Psoas muscle (tissue), 7 donors: ENCODE measurements at regions not wholly inside any gene's neighbourhood (a gene's known extent, or its start where the extent isn't known, plus 50 kb on each side); places are given as distances from the start of the nearest gene placed in this dataset.

ENCODE experiments used
- ATAC-seq, 4 donors: fragments of 200-7000 bp; cut with Tn5 transposase; one replicate each; pipeline ENCODE4 v1.9.1; 2020; ENCODE audit warnings: moderate library complexity in 3 of 4, mild to moderate bottlenecking in 2 of 4
- DNase-seq, 2 donors: peaks; one replicate each; pipeline ENCODE4 v3.0.0-alpha.2; 2020
- H3K27ac ChIP-seq: fragments of 200-600 bp; one replicate; pipeline ENCODE4 v1.8.0; 2022
- H3K27me3 ChIP-seq, 3 donors: fragments of 200-600 bp in 1 of 3; one replicate each; pipeline versions ENCODE4 v1.6.1 to v1.8.0; 2013 to 2022; ENCODE audit warnings: low read length in 2 of 3, mild to moderate bottlenecking in 2 of 3, moderate library complexity in 1 of 3; ENCODE audit not compliant: insufficient read depth in 3 of 3
- H3K36me3 ChIP-seq, 2 donors: fragments of 200-600 bp in 1 of 2; one replicate each; pipeline versions ENCODE4 v1.6.1 to v1.8.0; 2013 to 2022; ENCODE audit warnings: low read depth in 1 of 2, mild to moderate bottlenecking in 1 of 2, moderate library complexity in 1 of 2; ENCODE audit not compliant: insufficient read depth in 1 of 2
- H3K4me1 ChIP-seq: fragments of 200-600 bp; one replicate; pipeline ENCODE4 v1.8.0; 2022
- H3K4me3 ChIP-seq: fragments of 200-600 bp; one replicate; pipeline ENCODE4 v1.8.0; 2022; ENCODE audit warnings: mild to moderate bottlenecking
- H3K9me3 ChIP-seq: fragments of 200-600 bp; one replicate; pipeline ENCODE4 v1.8.0; 2022
- CTCF ChIP-seq: fragments of 200-600 bp; IDR thresholded peaks from one replicate; pipeline ENCODE4 v1.8.0; 2022; ENCODE audit warnings: antibody characterized with exemption
- WGBS, 3 donors: extraction: QIAGEN DNeasy Blood & Tissue Kit; methylation state at CpG; one replicate each; pipeline versions ENCODE4 v1.1.6 to v1.1.7; 2013; 5-methylcytosine and 5-hydroxymethylcytosine counted together
- intact Hi-C, 2 donors: fragments of 100-400 bp; cut with DNase I; formaldehyde crosslinking; loops; one replicate each; pipeline versions ENCODE4 v1.11.0 to v1.14.2; 2022
- donor health status: healthy with polysubstance abuse.
- donor health status: DM: no; HTN: no; CAD: no; lungs with moderate emphysema.
- donor health status: Bipolar disorder and iron deficiency.
- donor health status: healthy.
- donor health status: DM: yes; HTN: yes; CAD: no.
- donor health status: DM: no; HTN: no; CAD: no.
- donor health status: DM: yes; HTN: yes; CAD: no.

GRCh38 chrX:22404297-22404696, 131.6 kb downstream of the CBLL2 start:
- 91 to 100% (median 98%) methylated on average over 3 of the region's 3 CpGs for WGBS, 3 donors

GRCh38 chrX:22406201-22406737, 133.6 kb downstream of the CBLL2 start:
- 37 to 48% (median 44%) methylated on average over 5 of the region's 5 CpGs for WGBS, 3 donors
- TF ChIP-seq CTCF, result no peak
- Histone ChIP-seq H3K36me3 (no peaks in the 10 kb centered on the region), H3K4me3 (no peak overlapping the region), H3K27ac (no peak overlapping the region), H3K4me1 (no peaks in the 10 kb centered on the region), H3K9me3 (no peaks in the 10 kb centered on the region), H3K27me3 (no peaks in the 10 kb centered on the region)
- intact Hi-C loops, result no loop called here
- ATAC-seq (no peak), DNase-seq (no peak)

More at GRCh38 chrX:22404297-22404696, 131.6 kb downstream of the CBLL2 start:
- no peak for DNase-seq
- Histone ChIP-seq H3K9me3 (no peaks in the 10 kb centered on the region), H3K27me3 (no peaks in the 10 kb centered on the region), H3K36me3 (no peaks in the 10 kb centered on the region), H3K4me3 (no peak overlapping the region), H3K27ac (no peak overlapping the region), H3K4me1 (no peaks in the 10 kb centered on the region)
- no peak for TF ChIP-seq CTCF
- intact Hi-C loops, result no loop called here
- ATAC-seq, result no peak

- no peak overlapping the region for H3K27ac ChIP-seq
- intact Hi-C loops, result no loop called here
- H3K4me1 ChIP-seq, result no peaks in the 10 kb centered on the region
- H3K27me3 ChIP-seq, result no peaks in the 10 kb centered on the region
- H3K36me3 ChIP-seq, result no peaks in the 10 kb centered on the region
- TF ChIP-seq CTCF, result no peak
- WGBS, 3 donors, result 67 to 100% (median 85%) methylated on average over 1 of the region's 1 CpG
- no peaks in the 10 kb centered on the region for H3K9me3 ChIP-seq
- no peak for DNase-seq
- H3K4me3 ChIP-seq, result no peak overlapping the region
- ATAC-seq, result no peak
Measured at GRCh38 chrX:22409418-22409817, 136.7 kb downstream of the CBLL2 start.

GRCh38 chrX:22424122-22424915, 151.6 kb downstream of the CBLL2 start:
- ATAC-seq, result no peak
- no peaks in the 10 kb centered on the region for H3K4me1 ChIP-seq
- H3K36me3 ChIP-seq, result no peaks in the 10 kb centered on the region
- no peak for TF ChIP-seq CTCF
- no peaks in the 10 kb centered on the region for H3K27me3 ChIP-seq
- 89 to 94% (median 91%) methylated on average over 2 of the region's 2 CpGs for WGBS, 3 donors
- H3K4me3 ChIP-seq, result no peak overlapping the region
- no peak overlapping the region for H3K27ac ChIP-seq
- intact Hi-C loops, result no loop called here
- H3K9me3 ChIP-seq, result no peaks in the 10 kb centered on the region
- DNase-seq, result no peak
